ENCODE measurements at regions not wholly inside any gene's neighbourhood (a gene's known extent, or its start where the extent isn't known, plus 50 kb on each side); places are given as distances from the start of the nearest gene placed in this dataset.

DNA sequence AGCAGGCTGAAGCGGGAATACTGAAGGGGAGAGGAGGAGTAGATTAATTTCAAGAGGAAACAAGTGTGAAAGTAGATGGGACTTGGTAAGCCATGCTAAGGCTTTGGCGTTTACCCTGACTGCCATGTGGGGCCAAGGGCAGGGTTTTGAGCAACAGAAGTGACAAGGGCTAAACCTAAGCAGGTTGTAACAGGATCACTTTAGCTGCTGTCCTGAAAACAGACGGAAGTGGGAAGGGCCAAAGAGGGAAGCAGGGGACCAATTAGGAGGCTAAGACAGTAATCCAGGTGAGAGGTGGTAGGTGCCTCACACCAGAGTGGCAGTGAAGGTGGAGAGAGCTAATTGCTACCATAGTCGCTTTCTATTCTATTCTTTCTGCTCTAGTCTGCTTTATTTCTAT lies 166.5 kb downstream of the PJA1 start:
- 92 to 93% methylated on average over 4 of the region's 4 CpGs for WGBS, 2 donors
- TF ChIP-seq, protein P1, sequence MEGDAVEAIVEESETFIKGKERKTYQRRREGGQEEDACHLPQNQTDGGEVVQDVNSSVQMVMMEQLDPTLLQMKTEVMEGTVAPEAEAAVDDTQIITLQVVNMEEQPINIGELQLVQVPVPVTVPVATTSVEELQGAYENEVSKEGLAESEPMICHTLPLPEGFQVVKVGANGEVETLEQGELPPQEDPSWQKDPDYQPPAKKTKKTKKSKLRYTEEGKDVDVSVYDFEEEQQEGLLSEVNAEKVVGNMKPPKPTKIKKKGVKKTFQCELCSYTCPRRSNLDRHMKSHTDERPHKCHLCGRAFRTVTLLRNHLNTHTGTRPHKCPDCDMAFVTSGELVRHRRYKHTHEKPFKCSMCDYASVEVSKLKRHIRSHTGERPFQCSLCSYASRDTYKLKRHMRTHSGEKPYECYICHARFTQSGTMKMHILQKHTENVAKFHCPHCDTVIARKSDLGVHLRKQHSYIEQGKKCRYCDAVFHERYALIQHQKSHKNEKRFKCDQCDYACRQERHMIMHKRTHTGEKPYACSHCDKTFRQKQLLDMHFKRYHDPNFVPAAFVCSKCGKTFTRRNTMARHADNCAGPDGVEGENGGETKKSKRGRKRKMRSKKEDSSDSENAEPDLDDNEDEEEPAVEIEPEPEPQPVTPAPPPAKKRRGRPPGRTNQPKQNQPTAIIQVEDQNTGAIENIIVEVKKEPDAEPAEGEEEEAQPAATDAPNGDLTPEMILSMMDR (IDR thresholded peaks at IDR 0.05) = no peak
- TF ChIP-seq POLR2A (IDR thresholded peaks at IDR 0.05) = no peak
- Histone ChIP-seq H3K4me1 (no peaks in the 10 kb centered on the region), H3K27ac (no peak overlapping the region), H3K9me3 (no peaks in the 10 kb centered on the region), H3K36me3 (ENCODE audit: low read depth, missing control alignments) (no peaks in the 10 kb centered on the region), H3K27me3 (no peaks in the 10 kb centered on the region), H3K4me3 (no peak overlapping the region)
- intact Hi-C loops (cut with DNase I; ENCODE audit: low total_unique reads) = no loop called here
- DNase-seq = no peak

DNA sequence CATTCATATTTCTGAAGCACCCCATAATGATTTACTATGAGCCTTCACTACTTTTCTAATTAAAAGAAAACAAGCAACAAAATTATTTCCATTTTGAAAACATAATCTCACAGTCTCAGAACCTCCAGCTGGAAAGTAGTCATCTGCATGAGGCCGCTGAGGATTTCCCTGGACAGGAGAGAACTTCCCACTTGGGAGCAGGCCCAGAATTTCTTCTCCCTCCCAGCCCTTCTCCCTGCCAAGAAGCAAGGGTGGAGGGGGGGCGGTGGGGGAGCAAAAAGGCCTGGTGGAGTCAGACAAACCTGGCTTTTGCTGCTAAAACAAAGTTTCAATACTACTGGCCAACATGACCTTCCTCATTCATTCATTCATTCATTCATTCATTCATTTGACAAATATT lies 167.3 kb downstream of the PJA1 start:
- Histone ChIP-seq H3K9me3 (no peaks in the 10 kb centered on the region), H3K27me3 (no peaks in the 10 kb centered on the region), H3K27ac (no peak overlapping the region), H3K36me3 (ENCODE audit: low read depth, missing control alignments) (no peaks in the 10 kb centered on the region), H3K4me3 (no peak overlapping the region), H3K4me1 (no peaks in the 10 kb centered on the region)
- intact Hi-C loops (cut with DNase I; ENCODE audit: low total_unique reads) = no loop called here
- WGBS, 2 donors = 19 to 29% methylated on average over 1 to 2 of the region's 2 CpGs
- DNase-seq = peak; percentile 64
- TF ChIP-seq POLR2A (IDR thresholded peaks at IDR 0.05) = no peak
- TF ChIP-seq, protein P1 (IDR thresholded peaks at IDR 0.05) = no peak

DNA sequence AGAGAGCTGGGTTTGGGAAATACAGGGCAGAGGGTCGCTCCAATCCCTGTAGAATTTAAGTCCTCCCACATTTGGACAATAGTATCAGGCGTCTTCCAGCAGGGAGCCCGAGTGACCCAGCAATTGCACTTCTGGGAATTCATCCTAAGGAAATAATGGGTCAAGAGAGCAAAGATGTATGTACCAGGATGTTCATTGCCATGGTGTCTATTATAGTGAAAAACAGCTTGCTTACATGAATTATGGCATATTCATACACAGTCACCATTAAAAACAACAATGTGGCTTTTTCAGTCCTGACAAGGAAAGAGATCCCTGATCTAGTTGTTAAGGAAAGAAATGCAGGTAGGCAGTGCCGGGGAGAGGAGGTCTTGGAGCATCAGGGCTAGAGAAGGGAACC lies 167.7 kb downstream of the PJA1 start:
- WGBS, 2 donors = 44 to 66% methylated on average over 2 to 4 of the region's 4 CpGs
- no peaks in the 10 kb centered on the region for H3K27me3 ChIP-seq
- H3K27ac ChIP-seq = no peak overlapping the region
- H3K4me1 ChIP-seq = no peaks in the 10 kb centered on the region
- H3K4me3 ChIP-seq = no peak overlapping the region
- intact Hi-C loops (cut with DNase I; ENCODE audit: low total_unique reads) = no loop called here
- DNase-seq = no peak
- no peaks in the 10 kb centered on the region for H3K36me3 ChIP-seq (ENCODE audit: low read depth, missing control alignments)
- TF ChIP-seq, protein P1 (IDR thresholded peaks at IDR 0.05) = no peak
- no peak for TF ChIP-seq POLR2A (IDR thresholded peaks at IDR 0.05)
- no peaks in the 10 kb centered on the region for H3K9me3 ChIP-seq

DNA sequence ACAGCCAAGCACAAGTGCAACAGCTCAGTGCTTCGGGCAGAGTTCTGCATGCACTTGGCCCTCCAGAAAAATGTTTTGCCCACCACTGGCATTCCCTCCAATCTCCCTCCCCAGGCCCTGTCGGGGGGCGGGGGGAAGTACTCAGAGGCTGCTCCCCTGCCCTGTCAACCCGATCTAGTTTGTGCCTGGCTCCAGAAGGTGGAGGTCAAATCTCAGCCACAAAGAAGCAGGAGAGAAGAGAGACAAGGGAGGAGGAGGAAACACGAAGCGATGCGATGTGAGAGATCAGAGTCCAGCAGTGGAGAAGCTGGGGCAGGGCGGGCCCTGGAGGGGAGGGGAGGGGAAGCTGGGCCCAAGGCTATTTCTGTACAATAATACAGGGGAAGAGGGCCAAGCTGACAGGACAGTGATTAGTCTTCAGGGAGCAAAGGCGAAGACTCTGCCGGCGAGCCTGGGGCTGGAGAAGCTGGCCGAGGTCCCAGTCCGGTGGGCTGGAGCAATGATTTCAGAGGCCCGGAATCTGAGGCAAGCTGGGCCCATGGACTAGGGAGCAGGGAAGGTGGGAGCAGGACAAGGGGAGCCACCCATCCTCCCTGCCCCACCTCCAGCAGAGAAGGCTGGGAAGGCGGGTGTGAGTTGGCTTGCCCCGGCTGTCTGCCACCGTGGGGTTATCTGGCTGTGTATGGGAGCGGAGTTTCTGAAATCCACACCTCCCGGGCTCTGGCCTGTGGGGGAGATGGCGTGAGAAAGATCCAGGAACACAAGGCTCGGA lies 167.1 kb downstream of the EFNB1 start:
- H3K27ac ChIP-seq = no peak overlapping the region
- intact Hi-C loops (cut with DNase I; ENCODE audit: low total_unique reads) = no loop called here
- H3K4me1 ChIP-seq = no peaks in the 10 kb centered on the region
- H3K27me3 ChIP-seq = no peaks in the 10 kb centered on the region
- TF ChIP-seq, protein P1 (IDR thresholded peaks at IDR 0.05) = no peak
- no peak for TF ChIP-seq POLR2A (IDR thresholded peaks at IDR 0.05)
- no peaks in the 10 kb centered on the region for H3K9me3 ChIP-seq
- H3K36me3 ChIP-seq (ENCODE audit: low read depth, missing control alignments) = no peaks in the 10 kb centered on the region
- DNase-seq = peak; percentile 54
- H3K4me3 ChIP-seq = no peak overlapping the region
- 22% methylated on average over 13 to 18 of the region's 21 CpGs for WGBS, 2 donors

DNA sequence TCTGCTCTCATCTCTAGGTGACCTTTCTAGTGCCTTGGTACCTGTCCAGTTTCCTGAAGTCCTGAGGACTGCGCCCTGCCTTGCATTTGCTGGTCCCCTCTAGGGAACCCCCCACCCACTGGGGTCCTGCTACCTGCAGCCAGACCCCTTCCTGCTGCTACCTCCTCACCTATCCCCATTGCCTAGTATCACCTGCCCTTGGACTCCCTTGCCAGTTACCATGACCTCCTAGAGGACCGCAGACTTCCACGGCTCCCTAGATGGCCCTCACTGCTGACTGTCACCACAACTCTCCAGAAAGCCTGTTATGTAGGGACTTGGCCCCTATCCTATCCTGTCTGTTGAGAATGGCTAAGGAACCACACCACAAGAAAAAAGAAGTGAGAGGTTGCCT lies 166.6 kb downstream of the EFNB1 start:
- Histone ChIP-seq H3K27ac (no peak overlapping the region), H3K27me3 (no peaks in the 10 kb centered on the region), H3K36me3 (ENCODE audit: low read depth, missing control alignments) (no peaks in the 10 kb centered on the region), H3K4me1 (peaks cover under 1% of the 10 kb centered on the region), H3K9me3 (no peaks in the 10 kb centered on the region), H3K4me3 (no peak overlapping the region)
- WGBS, 2 donors = 86 to 90% methylated on average over 2 to 3 of the region's 3 CpGs
- TF ChIP-seq, protein P1 (IDR thresholded peaks at IDR 0.05) = no peak
- no peak for DNase-seq
- intact Hi-C loops (cut with DNase I; ENCODE audit: low total_unique reads) = no loop called here

Data from testis (tissue), 2 donors.